ENCODE measurements at regions not wholly inside any gene's neighbourhood (a gene's known extent, or its start where the extent isn't known, plus 50 kb on each side); places are given as distances from the start of the nearest gene placed in this dataset.

DNA sequence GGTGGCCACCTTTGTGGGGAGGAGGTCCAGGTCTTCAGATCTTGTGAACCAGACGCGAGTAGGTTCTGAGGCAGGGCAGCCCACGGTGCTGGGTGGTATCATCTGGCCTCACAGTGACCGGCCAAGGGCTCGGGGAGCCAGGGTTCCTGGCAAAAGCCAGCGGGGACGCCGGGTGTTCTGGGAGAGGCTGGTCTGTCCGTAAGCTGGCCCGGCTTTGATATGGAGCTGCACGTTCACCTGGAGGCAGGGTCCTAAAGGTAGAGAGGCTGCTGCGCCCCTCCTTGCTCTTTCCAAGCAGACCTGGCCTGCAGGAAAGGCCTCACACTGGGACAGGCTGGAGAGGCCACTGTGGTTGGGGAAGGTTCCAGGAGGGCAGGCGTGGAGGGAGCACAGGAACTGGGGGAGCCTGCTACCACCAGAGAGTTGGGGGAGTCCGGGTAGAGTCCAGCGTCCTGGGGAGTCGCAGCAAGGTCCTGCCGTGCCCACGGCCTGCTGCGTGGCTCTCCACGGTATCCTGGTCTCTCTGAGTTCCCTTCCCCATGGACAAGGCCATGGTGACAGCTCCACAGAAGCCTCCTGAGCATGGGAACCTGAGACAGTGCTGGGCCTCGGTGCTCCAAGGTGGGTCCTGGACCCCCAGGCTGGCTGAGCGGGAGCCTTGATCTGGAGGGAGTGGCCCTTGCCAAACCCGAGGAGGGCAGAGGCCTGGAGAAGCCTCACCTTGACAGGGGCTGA, 452.4 kb upstream of the B3GAT1 start (continued):
- TF ChIP-seq ZNF695 (CRISPR knock-in tag; IDR thresholded peaks at IDR 0.05): no peak
- no peak for TF ChIP-seq MTA1 (IDR thresholded peaks at IDR 0.05; ENCODE audit: borderline replicate concordance)

DNA sequence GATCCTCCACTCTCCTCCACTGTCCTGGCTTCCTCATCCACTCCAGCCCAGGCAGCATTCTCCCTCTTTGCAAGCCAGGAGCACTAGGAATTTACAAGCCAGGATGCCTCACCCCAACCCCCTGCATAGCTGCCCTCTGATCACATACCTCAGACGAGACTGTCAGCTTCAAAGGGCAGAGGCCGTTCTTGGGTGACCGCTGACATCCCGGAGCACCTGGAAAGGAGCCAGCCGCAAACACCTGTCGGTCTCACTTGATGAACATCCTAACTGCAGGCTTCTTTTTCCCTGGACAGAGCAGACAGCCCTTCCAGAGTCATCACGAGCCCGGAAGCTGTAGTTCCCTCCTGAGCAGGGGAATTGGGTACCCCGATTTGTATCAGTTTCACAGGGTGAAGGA, 451.3 kb upstream of the B3GAT1 start:
- no peaks in the 10 kb centered on the region for H3K9me1 ChIP-seq (ENCODE audit: control insufficient read depth, insufficient read depth, low read length)
- FAIRE-seq: no peak
- H3K4me1 ChIP-seq (replicated peaks in 1 of 2; ENCODE audit: control insufficient read depth in 2 of 2, insufficient read depth in 2 of 2, low read length in 2 of 2): no peaks in the 10 kb centered on the region
- H3K79me2 ChIP-seq (ENCODE audit: control insufficient read depth, insufficient read depth, low read length): no peaks in the 10 kb centered on the region
- intact Hi-C loops (cut with micrococcal nuclease) (no loop called here), in situ Hi-C loops (cut with MboI) (no loop called here)
- no peaks in the 10 kb centered on the region; the same call in none of the 2 replicates for H4K20me1 ChIP-seq (replicated peaks; ENCODE audit: control insufficient read depth, insufficient read depth, low read length)
- H2AFZ ChIP-seq (ENCODE audit: low read depth, low read length): no peak overlapping the region
- peaks cover 0 to 4% of the 10 kb centered on the region in 2 experiments; a peak in 1 of 5 replicates for H3K27me3 ChIP-seq (ENCODE audit: control insufficient read depth in 2 of 2, insufficient read depth in 2 of 2, low read length in 2 of 2)
- ChIA-PET CTCF (ENCODE audit: low intra/inter-chr PET ratio) (no interaction called here), POLR2A (no interaction called here)
- DNase-seq (ENCODE audit: extremely low read depth in 1 of 4, low spot score in 3 of 4): no peak
- H3K4me2 ChIP-seq (ENCODE audit: insufficient read depth, low read length): no peak overlapping the region
- H3K36me3 ChIP-seq (ENCODE audit: control insufficient read depth, insufficient read depth, low read length): no peaks in the 10 kb centered on the region
- ATAC-seq: no peak
- BruUV-seq (replicated peaks): no TSS peak
- H3K9ac ChIP-seq (ENCODE audit: insufficient read depth in 1 of 2, low read depth in 2 of 2, low read length in 2 of 2): no peak overlapping the region
- no peaks in the 10 kb centered on the region for H3K9me3 ChIP-seq (replicated peaks; ENCODE audit: control insufficient read depth, insufficient read depth, low read depth, low read length)
- WGBS (ENCODE audit: insufficient coverage, low coverage, missing lambda C conversion rate): 0% methylated on average over 7 of the region's 9 CpGs
- no peak overlapping the region for H3K27ac ChIP-seq (ENCODE audit: extremely low read depth, low read depth, low read length)
- TF ChIP-seq RFX7 (CRISPR knock-in tag; IDR thresholded peaks at IDR 0.05): no peak
- TF ChIP-seq NR2C1 (IDR thresholded peaks at IDR 0.05): no peak
- TF ChIP-seq NR2C1 (tag; IDR thresholded peaks at IDR 0.05): no peak
- no peak for TF ChIP-seq ARNT (IDR thresholded peaks at IDR 0.05)
- TF ChIP-seq TRIM28 (IDR thresholded peaks at IDR 0.05): no peak
- TF ChIP-seq TAF1 (IDR thresholded peaks at IDR 0.05; ENCODE audit: control insufficient read depth, extremely low read depth, insufficient read depth, low read length, severe bottlenecking): no peak
- TF ChIP-seq USF1 (CRISPR knock-in tag; IDR thresholded peaks at IDR 0.05): no peak
- TF ChIP-seq ZZZ3 (IDR thresholded peaks at IDR 0.05): no peak
- TF ChIP-seq ZNF184 (CRISPR knock-in tag; IDR thresholded peaks at IDR 0.05): no peak
- TF ChIP-seq, protein P1, sequence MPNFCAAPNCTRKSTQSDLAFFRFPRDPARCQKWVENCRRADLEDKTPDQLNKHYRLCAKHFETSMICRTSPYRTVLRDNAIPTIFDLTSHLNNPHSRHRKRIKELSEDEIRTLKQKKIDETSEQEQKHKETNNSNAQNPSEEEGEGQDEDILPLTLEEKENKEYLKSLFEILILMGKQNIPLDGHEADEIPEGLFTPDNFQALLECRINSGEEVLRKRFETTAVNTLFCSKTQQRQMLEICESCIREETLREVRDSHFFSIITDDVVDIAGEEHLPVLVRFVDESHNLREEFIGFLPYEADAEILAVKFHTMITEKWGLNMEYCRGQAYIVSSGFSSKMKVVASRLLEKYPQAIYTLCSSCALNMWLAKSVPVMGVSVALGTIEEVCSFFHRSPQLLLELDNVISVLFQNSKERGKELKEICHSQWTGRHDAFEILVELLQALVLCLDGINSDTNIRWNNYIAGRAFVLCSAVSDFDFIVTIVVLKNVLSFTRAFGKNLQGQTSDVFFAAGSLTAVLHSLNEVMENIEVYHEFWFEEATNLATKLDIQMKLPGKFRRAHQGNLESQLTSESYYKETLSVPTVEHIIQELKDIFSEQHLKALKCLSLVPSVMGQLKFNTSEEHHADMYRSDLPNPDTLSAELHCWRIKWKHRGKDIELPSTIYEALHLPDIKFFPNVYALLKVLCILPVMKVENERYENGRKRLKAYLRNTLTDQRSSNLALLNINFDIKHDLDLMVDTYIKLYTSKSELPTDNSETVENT (CRISPR knock-in tag; IDR thresholded peaks at IDR 0.05): no peak
- TF ChIP-seq RBBP5 (IDR thresholded peaks at IDR 0.05; ENCODE audit: borderline replicate concordance, insufficient read depth, low read length, poor library complexity, severe bottlenecking): no peak
- TF ChIP-seq PREB (CRISPR knock-in tag; IDR thresholded peaks at IDR 0.05): no peak
- no peak for TF ChIP-seq HDAC6 (IDR thresholded peaks at IDR 0.05; ENCODE audit: low read depth, low read length)
- no peak overlapping the region for H3K4me3 ChIP-seq
